Activated B cell treated with CpG ODN at 0.5 μM for 24 hours (primary cell): ENCODE measurements at regions not wholly inside any gene's neighbourhood (a gene's known extent, or its start where the extent isn't known, plus 50 kb on each side); places are given as distances from the start of the nearest gene placed in this dataset.
A peak's percentile ranks its signal among the peaks of the same experiment; 100 is the strongest.

Source experiments
- ATAC-seq: fragments of 200-7000 bp; cut with Tn5 transposase; one replicate; pipeline ENCODE4 v1.10.0; 2021; ENCODE audit warnings: low read depth, mild to moderate bottlenecking, moderate library complexity
- CTCF ChIA-PET: fragments of 350-600 bp; sonication (Branson Sonifier 250); formaldehyde crosslinking; loops from one replicate; lab custom pipeline; 2021; ENCODE audit warnings: antibody characterized with exemption; lab: Charles Lee
- POLR2A ChIA-PET: fragments of 350-600 bp; sonication (Branson Sonifier 250); formaldehyde crosslinking; loops from one replicate; lab custom pipeline; 2021; ENCODE audit warnings: antibody characterized with exemption; lab: Charles Lee
- DNase-seq: peaks from one replicate; pipeline ENCODE4 v3.0.0; 2022
- H3K27ac Mint-ChIP-seq: one replicate; pipeline ENCODE4 v1.8.0; 2020; ENCODE audit warnings: mixed read lengths
- H3K27me3 Mint-ChIP-seq: one replicate; pipeline ENCODE4 v1.8.0; 2021; ENCODE audit warnings: mixed read lengths
- H3K36me3 Mint-ChIP-seq: one replicate; pipeline ENCODE4 v1.8.0; 2021; ENCODE audit warnings: low read depth, mixed read lengths
- H3K4me1 Mint-ChIP-seq: one replicate; pipeline ENCODE4 v1.8.0; 2021; ENCODE audit warnings: mixed read lengths
- H3K4me3 Mint-ChIP-seq: one replicate; pipeline ENCODE4 v1.8.0; 2020; ENCODE audit warnings: mild to moderate bottlenecking, mixed read lengths
- H3K9me3 Mint-ChIP-seq: one replicate; pipeline ENCODE4 v1.8.0; 2020; ENCODE audit warnings: mixed read lengths
- intact Hi-C: fragments of 100-400 bp; cut with micrococcal nuclease; formaldehyde crosslinking; loops from one replicate; pipeline ENCODE4 v1.15.1; 2024
- TF ChIP-seq, protein P1 (sequence below): fragments of 200-600 bp; IDR thresholded peaks from one replicate; pipeline ENCODE4 v1.8.0; 2022; ENCODE audit warnings: antibody characterized with exemption, mild to moderate bottlenecking

DNA sequence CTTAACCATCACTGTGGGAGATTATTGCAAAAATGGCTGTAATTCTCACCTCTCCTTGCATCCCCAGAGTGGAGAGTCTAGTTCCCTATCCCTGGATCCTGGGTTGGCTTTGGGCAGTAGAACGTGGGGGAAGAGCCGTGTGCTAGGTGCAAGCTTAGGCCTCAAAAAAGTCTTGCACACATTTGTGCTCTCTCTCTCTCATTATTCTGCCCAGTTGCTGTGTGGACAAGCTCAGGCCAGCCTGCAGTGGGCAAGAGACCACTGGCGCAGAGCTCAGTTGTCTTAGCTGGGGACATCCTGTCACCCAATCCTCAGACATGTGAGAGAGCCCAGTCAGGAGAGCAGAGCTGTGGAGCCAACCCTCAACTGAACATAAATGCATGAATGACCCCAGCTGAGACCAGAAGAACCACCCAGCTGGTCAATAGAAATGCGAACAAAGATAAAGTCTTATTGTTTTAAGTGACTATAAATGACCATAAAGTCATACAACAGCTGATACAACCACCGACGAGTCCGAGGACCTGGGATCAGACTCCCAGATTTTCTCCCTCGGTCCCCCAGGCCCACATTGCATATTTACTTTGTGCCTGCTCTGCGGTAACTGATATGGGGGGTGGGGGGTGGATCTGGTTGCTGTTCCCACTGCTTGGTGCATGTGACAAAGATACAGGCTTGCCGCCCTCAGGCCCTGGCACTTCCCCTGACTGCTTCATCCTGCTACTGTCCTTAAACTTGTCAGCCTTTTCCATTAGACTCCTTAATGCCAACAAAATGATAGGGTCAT lies 166.4 kb upstream of the MVB12B start:
- no peak for ATAC-seq
- Mint-ChIP-seq H3K9me3 (no peaks in the 10 kb centered on the region), H3K36me3 (no peaks in the 10 kb centered on the region), H3K4me3 (no peak overlapping the region), H3K4me1 (peaks cover 2% of the 10 kb centered on the region), H3K27ac (no peak overlapping the region), H3K27me3 (peaks cover 8% of the 10 kb centered on the region)
- TF ChIP-seq, protein P1, sequence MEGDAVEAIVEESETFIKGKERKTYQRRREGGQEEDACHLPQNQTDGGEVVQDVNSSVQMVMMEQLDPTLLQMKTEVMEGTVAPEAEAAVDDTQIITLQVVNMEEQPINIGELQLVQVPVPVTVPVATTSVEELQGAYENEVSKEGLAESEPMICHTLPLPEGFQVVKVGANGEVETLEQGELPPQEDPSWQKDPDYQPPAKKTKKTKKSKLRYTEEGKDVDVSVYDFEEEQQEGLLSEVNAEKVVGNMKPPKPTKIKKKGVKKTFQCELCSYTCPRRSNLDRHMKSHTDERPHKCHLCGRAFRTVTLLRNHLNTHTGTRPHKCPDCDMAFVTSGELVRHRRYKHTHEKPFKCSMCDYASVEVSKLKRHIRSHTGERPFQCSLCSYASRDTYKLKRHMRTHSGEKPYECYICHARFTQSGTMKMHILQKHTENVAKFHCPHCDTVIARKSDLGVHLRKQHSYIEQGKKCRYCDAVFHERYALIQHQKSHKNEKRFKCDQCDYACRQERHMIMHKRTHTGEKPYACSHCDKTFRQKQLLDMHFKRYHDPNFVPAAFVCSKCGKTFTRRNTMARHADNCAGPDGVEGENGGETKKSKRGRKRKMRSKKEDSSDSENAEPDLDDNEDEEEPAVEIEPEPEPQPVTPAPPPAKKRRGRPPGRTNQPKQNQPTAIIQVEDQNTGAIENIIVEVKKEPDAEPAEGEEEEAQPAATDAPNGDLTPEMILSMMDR = no peak
- ChIA-PET POLR2A (no interaction called here), CTCF (no interaction called here)
- intact Hi-C loops = no loop called here
- no peak for DNase-seq

GRCh38 chr9:126160854-126161329 lies 165.7 kb upstream of the MVB12B start:
- TF ChIP-seq, protein P1 = peak; percentile 52
- intact Hi-C loops = no loop called here
- DNase-seq = no peak

GRCh38 chr9:126162611-126163381 lies 163.8 kb upstream of the MVB12B start:
- TF ChIP-seq, protein P1 = no peak
- Mint-ChIP-seq H3K36me3 (no peaks in the 10 kb centered on the region), H3K27me3 (peaks cover 23% of the 10 kb centered on the region), H3K4me3 (no peak overlapping the region), H3K4me1 (peaks cover 2% of the 10 kb centered on the region), H3K9me3 (no peaks in the 10 kb centered on the region), H3K27ac (no peak overlapping the region)
- DNase-seq (no peak), ATAC-seq (no peak)
- intact Hi-C loops = no loop called here
- POLR2A ChIA-PET = no interaction called here
- CTCF ChIA-PET = no interaction called here

More at GRCh38 chr9:126160854-126161329, 165.7 kb upstream of the MVB12B start:
- ATAC-seq = no peak
- Mint-ChIP-seq H3K4me3 (no peak overlapping the region), H3K36me3 (no peaks in the 10 kb centered on the region), H3K4me1 (peaks cover 2% of the 10 kb centered on the region), H3K9me3 (no peaks in the 10 kb centered on the region), H3K27me3 (peaks cover 9% of the 10 kb centered on the region), H3K27ac (no peak overlapping the region)
- ChIA-PET CTCF (no interaction called here), POLR2A (no interaction called here)

DNA sequence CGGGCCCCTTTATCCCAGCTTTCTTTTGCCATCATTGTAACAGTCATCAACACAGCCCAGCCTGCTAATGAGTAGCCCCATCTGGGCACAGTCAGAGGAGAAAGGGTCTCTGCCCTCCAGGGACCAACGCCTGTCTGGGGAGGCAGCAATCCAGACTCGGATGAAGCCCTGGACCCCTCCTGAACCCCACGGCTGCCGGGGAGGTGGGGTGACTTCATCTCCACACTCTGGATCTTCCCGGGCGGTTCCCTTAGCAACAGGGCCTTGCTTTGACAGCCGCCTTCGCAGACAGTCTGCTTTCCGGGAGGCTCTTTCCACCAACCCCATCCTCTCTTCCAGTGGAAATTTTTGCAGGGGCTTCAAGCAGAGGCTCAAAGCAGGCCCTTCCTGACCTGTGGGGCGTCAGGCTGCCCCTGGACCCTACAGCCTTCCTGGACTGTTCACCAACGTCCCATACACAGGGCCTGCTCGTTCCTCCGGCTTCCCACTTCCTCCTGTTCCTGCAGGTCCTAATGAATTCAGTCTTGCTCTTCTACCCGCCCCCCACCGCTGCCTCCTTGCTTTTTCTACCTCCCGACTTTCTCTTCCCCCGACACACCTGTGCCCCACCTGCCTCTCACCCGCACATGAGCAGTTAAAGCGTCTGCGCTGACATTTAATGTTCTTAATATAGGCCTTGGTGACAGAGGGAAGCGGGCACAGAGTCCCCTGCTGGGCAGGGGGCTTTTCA lies 161.7 kb upstream of the MVB12B start:
- CTCF ChIA-PET = no interaction called here
- H3K36me3 Mint-ChIP-seq = no peaks in the 10 kb centered on the region
- intact Hi-C loops = no loop called here
- H3K9me3 Mint-ChIP-seq = no peaks in the 10 kb centered on the region
- no peak overlapping the region for H3K27ac Mint-ChIP-seq
- H3K4me3 Mint-ChIP-seq = no peak overlapping the region
- POLR2A ChIA-PET = no interaction called here
- ATAC-seq = no peak
- DNase-seq = no peak
- TF ChIP-seq, protein P1 = no peak
- H3K4me1 Mint-ChIP-seq = peaks cover 2% of the 10 kb centered on the region
- H3K27me3 Mint-ChIP-seq = peaks cover 38% of the 10 kb centered on the region
